ENCODE measurements at regions not wholly inside any gene's neighbourhood (a gene's known extent, or its start where the extent isn't known, plus 50 kb on each side); places are given as distances from the start of the nearest gene placed in this dataset.

DNA sequence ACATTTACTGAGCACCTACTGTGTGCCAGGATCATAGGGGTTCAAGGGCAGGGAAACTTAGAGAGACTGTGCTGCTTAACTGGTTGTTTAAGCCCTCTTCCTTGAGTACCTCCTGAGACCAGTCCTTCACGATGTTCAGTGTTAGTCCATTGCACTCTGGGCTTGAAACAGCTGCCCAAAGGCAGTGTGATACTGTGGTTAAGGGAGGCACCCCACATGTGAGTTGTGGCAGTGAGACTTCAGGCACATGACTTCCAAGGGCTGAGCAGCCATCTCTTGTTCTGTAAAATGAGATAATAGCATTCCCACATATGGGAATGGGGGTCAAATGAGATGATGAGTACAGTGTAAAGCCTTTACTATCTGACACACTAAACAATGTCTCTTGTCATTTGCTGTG is 75.1 kb downstream of the LINGO1 start:
- no peak for DNase-seq (ENCODE audit: low read depth)

DNA sequence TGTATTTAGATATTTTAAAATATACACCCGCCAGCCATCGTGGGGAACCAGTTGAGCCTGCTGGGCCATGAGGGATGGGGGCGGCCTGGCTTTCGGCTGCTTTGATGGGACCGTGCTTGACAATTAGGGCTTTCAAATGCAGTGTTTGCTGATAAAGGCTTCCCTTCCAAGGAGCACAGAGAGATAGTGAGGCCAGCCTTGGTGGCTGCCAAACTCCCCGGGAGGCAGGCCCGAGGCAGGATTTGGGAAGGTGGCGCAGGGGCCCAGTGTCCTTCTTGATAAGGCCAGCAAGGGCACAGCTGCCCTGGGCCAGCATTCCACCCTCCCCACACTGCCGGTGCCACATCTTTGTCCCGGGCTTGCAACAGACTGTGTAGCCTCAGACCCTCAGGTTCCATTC is 75.6 kb downstream of the LINGO1 start:
- no peak for DNase-seq (ENCODE audit: low read depth)

DNA sequence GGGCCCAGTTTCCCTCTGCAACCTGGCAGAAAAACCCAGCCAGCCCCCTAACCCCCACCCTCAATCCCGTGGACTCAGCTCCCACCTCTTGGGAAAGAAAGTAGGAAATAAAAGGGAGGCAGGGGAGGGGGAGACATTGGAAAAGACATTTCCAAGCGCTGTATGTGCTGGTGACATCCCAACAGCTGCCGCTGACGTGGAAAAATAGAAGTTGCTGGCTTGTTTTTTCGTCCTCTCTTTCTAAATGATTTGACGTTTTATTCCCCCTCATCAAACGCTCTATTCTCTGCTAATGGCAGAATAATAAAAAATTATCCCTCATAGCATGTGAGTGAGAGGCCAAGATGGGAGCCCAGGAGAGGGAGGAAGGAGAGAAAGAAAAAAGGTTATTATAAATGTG is 76.1 kb downstream of the LINGO1 start:
- DNase-seq (ENCODE audit: low read depth) = no peak

DNA sequence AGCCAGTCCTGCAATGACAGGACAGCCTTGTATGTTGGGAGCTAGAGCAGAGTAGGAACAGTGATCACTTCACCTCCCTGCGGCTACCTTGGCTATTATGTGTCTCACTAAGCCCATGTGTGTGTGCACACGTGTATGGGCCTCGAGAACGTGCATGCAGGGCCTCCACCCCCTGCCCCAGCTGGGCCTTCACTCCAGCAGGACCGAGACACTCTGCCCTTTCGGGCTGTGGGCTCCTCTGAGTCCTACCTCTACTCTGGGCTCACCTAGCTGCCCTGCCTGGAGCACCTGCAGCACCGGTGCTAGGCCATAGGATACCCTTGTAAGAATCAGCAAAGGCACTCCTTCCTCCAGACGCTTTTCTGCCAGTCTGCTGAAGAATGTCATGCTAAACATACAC is 77.5 kb downstream of the LINGO1 start:
- no peak for DNase-seq (ENCODE audit: low read depth)

DNA sequence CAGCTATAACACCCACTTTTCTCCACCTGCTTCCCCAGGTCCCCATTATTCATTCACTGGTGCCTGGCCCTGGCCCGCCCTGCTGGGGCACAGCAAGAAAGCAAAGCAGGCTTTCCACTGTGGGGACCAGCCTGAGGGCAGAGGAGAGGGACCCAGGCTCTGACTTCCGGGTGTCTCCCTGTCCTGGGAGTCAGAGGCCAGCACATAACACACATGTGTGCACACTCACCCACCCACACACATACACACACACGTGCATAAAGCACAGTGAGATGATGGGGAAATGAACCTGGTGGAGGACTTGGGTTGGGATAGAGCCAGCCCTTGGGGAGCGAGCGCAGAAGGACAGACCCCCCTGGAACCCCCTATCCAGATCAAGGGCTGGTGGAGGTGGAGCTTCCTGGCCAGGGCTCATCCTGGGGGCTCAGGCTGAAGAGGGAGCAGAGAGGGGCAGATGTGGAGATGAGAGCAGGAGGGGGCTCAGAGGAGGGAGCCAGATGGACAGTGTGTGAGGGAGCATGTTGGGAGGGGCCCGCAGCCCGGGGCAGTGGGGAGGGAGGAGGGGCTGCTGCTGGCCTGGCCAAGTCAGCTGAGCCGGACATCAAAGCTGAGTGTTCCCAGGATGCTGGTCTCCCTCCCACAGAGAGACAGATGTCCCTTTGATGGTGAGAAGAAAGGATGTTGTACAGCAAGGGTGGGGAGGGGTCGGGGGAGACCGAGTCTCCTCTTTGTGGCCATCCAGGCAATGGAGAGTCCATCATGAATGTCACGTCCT is 78.2 kb downstream of the LINGO1 start:
- DNase-seq (ENCODE audit: low read depth) = no peak

DNA sequence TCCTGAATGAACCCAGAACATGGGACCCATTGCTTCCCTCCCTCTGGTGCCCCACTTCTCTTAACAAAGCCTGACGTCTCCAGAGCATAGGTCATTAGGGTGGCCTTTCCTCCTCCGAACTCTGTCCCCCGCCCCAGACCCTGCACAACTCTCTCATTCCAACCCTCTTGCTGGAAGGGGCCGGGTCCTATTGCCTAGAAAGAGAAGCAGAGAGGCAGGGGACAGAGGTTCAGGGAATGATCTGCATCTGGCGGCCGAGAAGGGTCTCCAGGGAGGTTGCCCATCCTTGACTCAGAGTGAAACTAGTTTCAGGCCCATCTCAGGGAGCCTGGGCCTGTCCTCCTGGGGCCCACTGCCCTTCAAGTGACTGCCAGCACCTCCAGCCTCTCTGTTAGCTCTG is 79.0 kb downstream of the LINGO1 start:
- DNase-seq (ENCODE audit: low read depth) = no peak

DNA sequence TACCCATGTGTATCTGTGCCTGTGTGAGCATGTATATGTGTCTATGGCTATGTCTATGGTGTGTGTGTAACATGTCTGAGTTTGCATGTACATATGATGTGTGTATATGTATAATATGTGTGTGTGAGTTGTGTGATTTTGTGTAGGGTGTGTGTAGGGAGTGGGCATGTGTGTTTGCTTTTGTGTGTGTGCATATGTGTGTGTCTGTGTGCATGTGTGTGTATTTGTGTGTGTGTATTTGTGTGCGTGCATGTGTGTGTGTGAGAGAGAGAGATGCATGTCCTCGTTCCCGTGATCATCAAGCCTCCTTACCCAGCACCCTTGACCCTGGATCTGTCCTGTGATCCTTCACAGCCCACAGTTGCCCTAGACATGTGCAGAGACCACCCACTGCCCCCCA is 79.5 kb downstream of the LINGO1 start:
- no peak for DNase-seq (ENCODE audit: low read depth)

DNA sequence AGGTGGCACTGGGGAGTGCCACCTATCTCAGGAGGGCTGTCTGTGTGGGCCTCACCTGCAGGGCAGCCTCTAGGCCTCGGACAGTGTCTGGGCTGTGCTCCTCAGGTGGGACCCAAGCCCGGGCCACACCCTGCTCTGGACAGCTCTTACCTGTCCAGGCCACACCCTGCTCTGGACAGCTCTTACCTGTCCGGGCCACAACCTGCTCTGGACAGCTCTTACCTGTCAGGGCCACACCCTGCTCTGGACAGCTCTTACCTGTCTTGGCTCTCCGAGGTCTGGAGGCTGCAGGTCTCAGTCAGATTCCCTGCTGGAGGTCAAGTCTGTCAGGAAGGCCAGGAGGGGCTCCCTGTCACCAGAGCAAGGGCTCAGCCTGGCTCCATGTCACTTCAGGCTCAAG is 80.6 kb downstream of the LINGO1 start:
- no peak for DNase-seq (ENCODE audit: low read depth)

DNA sequence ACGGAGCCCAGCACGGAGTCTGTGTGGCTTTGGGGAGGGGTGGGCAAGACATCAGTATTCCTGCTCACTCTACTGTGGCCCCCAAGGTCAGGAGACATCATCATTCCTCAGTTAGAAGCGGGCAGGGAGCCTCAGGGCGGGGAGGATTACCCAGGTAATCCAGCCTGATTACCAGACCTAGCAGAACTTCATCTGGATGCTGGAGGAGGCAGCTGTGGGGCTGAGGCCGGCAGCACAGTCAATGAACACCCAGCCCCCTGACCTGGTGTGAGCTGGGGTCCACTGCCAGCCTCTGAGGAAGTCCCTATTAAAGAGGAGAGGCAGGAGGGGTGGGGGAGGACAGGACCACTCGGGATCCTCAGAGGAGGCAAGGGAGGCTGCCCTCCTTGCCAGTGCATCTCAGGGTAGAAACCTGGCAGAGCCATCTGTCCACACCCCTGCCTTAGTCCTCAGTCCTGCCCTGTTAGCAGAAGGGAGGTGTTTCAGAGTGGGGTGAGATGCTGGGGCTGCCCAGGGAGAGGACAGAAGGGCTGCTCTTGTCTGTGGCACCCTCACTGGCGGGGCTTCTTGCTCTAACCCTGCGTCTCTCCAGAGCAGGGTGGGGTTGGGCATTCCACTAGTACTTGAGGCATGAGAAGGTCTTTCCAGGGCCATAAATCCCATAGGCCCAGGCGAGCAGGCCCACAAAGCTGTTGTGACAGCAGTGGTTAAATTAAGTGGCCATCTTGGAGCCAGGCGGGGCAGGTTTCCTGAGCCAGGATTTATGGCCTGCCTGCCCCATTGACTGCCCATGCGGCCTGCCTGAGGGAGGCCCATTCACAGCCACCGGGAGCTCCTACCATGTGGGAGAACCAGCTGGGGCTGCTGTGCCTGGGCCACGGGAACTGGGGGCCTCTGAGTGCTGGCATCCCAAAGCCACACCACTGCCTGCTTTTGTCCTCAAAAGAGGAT is 82.1 kb downstream of the LINGO1 start:
- no peak for DNase-seq (ENCODE audit: low read depth)

DNA sequence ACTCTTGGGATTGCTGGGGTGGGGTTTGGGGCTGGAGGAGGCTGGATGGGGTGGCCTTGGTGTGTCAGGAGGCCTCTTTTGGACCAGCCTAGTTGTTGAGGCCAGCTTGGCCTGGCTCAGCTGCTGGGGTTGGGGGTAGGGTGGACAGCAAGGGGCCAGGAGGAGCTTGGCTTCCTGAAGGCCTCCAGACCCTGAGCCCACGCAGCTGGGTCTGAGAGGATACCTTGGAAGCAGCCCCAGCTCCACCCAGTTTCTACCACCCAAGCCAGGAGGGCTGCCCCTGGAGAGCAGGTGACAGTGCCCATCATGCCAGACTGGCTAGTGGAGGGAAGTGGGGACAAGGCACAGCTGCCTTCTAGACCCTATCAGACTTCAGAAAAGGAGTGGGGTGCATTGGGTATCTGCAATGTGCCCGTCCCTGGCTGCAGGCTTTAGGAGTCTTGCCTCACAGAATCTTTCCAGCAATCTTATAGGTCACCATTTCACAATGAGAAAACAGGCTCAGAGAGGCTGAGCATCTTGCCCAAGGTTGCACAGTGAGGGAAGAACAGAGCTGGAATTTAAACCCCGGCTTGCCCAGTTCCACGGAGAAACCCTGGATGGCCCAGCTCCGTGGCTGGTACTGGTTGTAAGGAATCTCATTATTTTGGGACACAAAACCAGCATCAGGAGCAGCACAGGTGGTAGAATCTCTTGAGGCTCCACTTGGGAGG is 83.0 kb downstream of the LINGO1 start:
- no peak for DNase-seq (ENCODE audit: low read depth)

DNA sequence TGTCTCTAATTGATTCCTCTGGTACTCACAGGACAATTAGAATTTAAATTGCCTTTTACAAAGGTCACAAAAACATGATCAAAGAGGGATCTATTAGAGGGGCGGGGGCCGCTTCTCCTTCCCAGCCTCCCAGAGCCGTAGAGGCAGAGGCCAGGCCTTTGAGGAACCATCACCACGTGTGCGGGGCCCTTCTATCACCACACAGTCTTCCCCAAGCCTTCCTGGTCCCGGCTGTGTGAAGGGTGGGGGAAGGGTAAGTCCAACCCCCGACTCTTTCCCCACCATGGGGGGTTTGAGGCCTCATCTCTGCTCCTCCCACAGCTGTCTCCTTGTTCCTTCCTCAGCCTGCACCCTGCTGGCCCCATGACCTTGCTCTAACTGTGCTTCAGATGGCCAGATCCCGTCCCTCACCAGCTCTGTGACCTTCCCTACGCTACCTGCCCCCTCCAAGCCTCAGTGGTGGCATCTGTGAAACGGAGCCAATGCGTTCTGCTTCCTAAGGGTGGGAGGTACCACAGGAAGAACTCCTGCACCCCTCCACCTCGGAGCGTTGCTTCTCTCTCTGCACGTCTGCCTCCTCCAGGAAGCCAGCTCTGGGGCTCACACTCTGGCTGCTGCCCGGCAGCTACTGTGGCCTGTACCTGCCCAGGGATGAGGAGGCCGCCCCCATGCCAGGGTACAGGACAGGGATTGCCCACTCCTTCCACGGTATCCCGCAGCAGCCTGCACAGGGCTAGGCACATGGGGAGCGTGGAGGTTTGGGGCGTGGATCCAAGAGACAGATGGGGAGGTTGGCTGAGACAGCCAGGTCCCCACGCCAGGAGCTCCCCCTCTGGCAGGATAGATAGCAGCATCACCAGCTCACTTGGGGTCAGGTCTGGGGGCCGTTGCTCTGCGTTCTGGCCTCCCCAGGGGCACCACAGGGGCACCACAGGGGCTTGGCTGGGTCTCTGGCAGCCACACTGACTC is 83.8 kb downstream of the LINGO1 start:
- DNase-seq (ENCODE audit: low read depth) = no peak

DNA sequence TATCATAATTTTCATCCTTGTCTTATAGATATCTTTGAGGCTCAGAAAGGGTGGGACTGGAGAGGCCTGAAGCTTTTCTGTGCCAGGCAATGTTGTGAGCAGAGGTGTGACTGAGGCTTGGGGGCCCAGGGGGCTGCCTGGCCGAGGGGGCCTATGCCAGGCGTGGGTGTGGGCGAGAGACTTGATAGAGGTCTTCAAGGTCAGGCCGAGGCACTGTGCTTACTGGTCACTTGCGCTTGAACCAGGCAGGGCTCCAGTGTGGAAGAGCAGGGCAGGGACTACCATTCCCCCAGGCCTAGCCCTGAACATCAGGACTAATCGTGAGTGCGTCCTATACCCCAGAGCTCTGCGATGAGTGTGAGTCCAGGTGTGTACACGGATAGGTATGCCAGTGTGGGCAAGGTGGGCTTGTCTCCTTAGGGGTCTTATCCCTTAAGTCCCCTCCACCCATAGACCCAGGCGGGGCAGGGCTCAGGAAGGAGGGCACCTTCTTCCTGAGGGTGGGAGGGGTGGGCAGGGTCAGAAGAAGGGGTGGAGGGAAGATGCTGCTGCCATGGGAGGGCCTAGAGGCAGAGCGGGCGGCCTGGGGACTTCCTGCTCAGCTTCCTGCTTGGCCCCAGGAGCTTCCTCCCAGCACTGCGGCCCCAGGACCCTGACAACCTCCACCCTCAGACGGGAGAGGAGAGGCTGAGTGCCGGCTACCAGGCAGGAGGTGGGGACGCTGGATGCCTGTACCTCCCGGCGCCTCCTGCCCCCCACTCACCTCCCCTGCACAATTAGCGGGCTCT is 84.7 kb downstream of the LINGO1 start:
- no peak for DNase-seq (ENCODE audit: low read depth)

DNA sequence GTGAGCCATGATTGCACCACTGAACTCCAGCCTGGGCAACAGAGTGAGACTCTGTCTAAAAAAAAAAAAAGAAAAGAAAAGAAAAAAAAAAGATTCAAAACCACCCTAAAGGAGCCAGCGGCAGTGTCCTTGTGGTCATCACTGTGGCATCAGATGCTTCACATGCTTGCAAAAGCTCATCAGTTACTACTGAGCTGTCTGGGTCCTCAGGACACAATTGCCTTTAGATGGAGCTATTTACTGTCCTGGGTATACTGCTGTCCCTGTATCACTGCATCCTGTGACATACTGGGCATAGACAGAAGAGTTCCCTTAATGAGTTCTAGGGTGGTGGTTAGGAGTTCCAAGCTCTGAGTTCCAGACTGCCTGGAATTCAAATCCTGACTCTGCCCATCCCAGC is 85.8 kb downstream of the LINGO1 start:
- DNase-seq (ENCODE audit: low read depth) = no peak

DNA sequence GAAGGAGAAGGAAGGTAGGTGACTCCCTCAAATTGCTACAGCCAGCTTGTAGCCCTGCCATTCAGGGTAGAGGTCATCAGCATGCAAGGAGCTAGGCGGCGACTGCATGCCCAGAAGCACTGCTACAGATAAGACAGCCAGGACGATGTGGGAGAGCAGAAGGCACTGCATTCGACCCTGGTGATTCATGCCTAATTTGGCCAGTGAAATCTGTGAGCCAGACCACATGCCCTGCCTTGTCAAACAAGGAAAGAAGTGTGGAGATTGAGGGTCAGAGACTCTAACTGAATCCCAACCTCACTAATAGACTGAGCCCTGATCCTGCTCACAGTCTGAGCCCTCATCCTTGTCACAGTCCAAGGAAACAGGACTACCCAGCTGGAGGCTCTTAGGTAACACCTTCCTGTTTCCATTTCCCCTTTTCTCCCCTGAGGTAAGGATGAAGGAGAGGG is 86.6 kb downstream of the LINGO1 start:
- peak; percentile 67 for DNase-seq (ENCODE audit: low read depth)

DNA sequence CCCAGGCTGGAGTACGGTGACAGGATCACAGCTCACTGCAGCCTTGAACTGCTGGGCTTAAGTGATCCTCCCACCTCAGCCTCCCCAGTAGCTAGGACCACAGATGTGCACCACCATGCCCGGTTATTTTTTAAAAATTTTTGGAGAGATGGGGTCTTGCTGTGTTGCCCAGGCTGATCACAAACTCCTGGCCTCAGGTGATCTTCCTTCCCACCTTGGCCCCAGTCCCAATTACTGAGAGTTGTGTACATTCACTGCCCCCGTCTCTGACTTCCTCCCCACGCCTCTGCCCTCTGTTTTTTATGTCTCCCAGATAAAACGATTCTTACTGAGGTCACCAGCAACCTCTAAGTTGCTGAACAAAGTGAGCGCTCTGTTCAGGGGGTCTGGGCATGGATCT is 87.7 kb downstream of the LINGO1 start:
- no peak for DNase-seq (ENCODE audit: low read depth)

DNA sequence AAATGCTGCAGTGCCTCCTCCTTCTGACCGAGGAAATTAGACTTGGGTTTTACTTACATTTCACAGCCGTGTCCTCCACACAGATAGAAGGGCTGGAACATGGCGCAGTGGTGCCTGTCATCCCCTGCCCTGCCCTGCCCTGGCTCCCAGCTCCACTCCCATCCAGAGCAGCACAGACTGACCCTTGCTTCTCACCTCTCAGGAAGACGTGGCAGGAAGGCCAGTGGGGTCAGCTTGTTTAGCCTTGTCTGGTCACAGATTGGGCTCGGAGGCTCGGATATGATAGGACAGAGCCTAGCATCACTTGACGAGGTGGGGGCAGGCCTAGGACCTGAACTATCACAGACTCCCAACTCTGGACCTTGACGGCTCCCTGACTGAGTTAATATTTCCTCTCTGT is 88.5 kb downstream of the LINGO1 start:
- no peak for DNase-seq (ENCODE audit: low read depth)

DNA sequence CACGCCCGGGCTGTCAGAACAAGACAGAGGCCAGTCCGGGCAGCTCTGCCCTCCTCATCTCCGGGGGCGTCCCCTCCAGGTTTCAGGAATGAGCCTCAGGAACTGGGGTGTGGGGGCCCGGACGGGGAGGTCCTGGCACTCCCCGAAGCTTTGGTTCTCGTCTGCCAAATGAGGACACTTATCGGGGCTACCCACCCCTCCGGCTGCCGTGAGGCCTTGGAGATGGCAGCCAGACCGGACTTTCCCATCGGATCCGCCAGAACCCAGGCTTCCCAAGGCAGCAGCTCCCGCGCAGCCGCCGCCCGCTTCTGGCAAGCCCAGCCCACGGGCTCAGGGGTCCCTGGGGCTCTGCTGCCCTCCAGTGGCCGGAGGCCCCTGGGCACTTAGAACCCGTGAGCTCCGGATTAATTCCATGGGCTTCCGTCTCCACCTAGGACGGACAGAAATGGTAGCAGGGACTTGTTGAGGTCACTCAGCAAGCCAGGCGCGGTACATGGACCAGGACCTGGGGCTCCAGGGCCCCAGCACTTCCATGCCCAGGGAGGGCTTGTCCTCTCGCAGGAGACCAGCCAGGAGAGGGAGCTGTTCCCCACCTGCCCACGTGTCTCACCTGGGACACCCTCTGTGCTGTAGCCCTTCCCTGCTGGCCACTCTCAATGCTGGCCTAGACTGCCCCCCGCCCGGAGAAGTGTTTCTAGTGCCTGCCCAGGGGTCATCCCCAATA is 89.4 kb downstream of the LINGO1 start:
- peak; percentile 85 for DNase-seq (ENCODE audit: low read depth)

DNA sequence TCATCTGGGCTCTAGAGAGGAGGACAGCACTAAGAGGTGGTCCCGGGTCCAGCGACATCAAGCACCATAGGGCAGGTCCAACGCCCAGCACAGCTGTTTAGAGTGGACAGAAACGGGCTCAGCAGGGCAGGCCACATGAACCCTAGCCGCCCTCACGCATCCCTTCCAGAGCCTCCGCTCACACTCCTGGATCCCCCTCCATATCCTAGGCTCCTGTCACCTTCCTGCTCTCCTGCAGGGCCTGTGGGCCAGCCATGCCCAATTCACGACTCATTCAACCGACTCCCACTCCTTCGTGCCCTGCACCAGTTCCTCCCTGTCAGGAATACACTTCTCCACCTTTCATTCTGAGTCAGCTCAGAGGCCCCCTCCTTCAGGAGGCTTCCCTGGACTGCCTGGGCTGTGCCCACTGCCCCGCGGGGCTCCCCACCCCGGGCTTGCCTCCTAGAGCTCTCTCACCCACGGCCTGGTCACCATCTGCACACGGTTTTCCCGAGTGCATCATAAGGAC is 90.2 kb downstream of the LINGO1 start:
- DNase-seq (ENCODE audit: low read depth) = peak; percentile 70

DNA sequence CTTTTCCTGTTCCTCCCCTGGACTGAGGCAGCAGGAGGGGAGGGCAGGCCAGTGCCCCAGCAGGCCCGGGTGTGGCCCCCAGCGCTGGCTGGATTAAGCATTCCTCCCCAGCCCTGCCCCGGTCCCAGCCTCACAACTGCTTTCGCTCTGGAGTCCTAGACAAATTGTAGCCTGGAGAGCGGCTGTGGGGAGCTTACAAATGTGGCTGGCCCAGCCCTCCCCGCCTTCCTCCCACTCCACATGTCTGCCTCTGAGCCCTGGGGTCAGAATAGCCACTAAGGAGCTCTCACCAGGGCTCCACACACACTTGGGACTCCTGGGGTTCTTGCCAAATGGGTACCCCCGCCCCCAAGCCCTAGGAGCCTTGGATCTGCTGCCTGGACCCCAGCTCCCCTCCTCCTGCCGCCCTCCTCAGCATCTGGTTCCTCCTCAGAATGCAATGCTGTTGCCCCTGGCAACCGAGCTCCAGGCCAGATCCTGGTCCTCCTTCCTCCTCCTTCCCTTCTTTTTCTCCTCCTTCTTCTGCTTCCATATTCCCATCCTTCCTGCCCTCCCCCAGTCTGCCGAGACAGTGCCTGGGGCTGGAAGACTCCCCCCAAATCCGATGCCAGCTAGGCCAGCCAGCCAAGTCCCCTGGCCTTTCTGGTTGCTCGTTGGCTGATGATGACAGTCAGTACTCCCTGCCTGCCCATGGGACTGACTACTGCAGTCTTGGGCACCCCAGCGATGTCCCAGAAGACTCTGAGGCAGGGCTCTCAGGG is 91.1 kb downstream of the LINGO1 start:
- DNase-seq (ENCODE audit: low read depth) = no peak
